HCT116 (cell line): ENCODE measurements at regions not wholly inside any gene's neighbourhood (a gene's known extent, or its start where the extent isn't known, plus 50 kb on each side); places are given as distances from the start of the nearest gene placed in this dataset.

Experiments used
- ATAC-seq: fragments of 200-7000 bp; cut with Tn5 transposase; 2 replicates; pipeline ENCODE4 v1.9.1; 2020; ENCODE audit warnings: mild to moderate bottlenecking, moderate library complexity
- BruUV-seq: library from RNA; stranded (reverse); fragments of 400-500 nt; replicated peaks from 2 replicates; lab custom pipeline; 2021; lab: Mats Ljungman, UMichigan
- CTCF ChIA-PET: fragments of 300-600 bp; sonication (Branson Sonifier 250); formaldehyde crosslinking; loops from one replicate; lab custom pipeline; 2021; ENCODE audit warnings: antibody characterized with exemption; lab: Charles Lee
- POLR2A ChIA-PET: fragments of 300-600, 350-600 bp; sonication (Branson Sonifier 250); formaldehyde crosslinking; loops from one replicate; lab custom pipeline; 2021; ENCODE audit warnings: antibody characterized with exemption; lab: Charles Lee
- RAD21 ChIA-PET, 2 experiments: fragments of 300-600 bp; sonication (Branson Sonifier 250); formaldehyde crosslinking; loops; one replicate each; lab custom pipeline; 2023; ENCODE audit warnings: low total read pairs in 2 of 2; ENCODE audit not compliant: uncharacterized antibody in 2 of 2, unreplicated experiment in 2 of 2, low non-redundant PET in 1 of 2; lab: Charles Lee
- DNase-seq: peaks from one replicate; pipeline ENCODE4 v3.0.0-alpha.2; 2010; ENCODE audit warnings: low read depth, low spot score
- H2AFZ ChIP-seq: fragments of 200-600 bp; shearing (Covaris generic), sonication (generic); 2 replicates; pipeline ENCODE4 v1.6.1; 2017; ENCODE audit warnings: low read depth, mixed run types, mixed read lengths, antibody characterized with exemption, low read length; ENCODE audit not compliant: poor library complexity, severe bottlenecking
- H3K27ac ChIP-seq: 2 replicates; pipeline ENCODE4 v1.5.1; 2012; ENCODE audit warnings: low read depth, low read length
- H3K27me3 ChIP-seq: fragments of 200-600 bp; sonication (generic); 2 replicates; pipeline ENCODE4 v1.6.1; 2016; ENCODE audit warnings: mixed run types, low read length, mixed read lengths; ENCODE audit not compliant: insufficient read depth
- H3K36me3 ChIP-seq, 2 experiments: fragments of 200-500 bp in 1 of 2; fragments of 200-600 bp in 1 of 2; sonication (Bioruptor generic) in 1 of 2; sonication (generic) in 1 of 2; 2 replicates each; pipeline versions ENCODE4 v1.5.1 to v1.6.1; 2014 to 2016; ENCODE audit warnings: low read length in 2 of 2, inconsistent platforms in 1 of 2, mixed read lengths in 1 of 2, mixed run types in 1 of 2; ENCODE audit not compliant: insufficient read depth in 2 of 2, control insufficient read depth in 1 of 2
- H3K4me1 ChIP-seq, 2 experiments: fragments of 200-600 bp in 1 of 2; sonication (generic) in 1 of 2; 2 replicates each; pipeline versions ENCODE4 v1.5.1 to v1.6.1; 2012 to 2017; ENCODE audit warnings: low read length in 2 of 2, inconsistent platforms in 1 of 2, mild to moderate bottlenecking in 1 of 2, mixed read lengths in 1 of 2, mixed run types in 1 of 2, moderate library complexity in 1 of 2; ENCODE audit not compliant: insufficient read depth in 2 of 2, control insufficient read depth in 1 of 2
- H3K4me2 ChIP-seq: fragments of 200-600 bp; sonication (generic); 2 replicates; pipeline ENCODE4 v1.6.1; 2017; ENCODE audit warnings: mixed run types, low read length, mixed read lengths
- H3K4me3 ChIP-seq, 2 experiments: fragments of 200-600 bp in 1 of 2; sonication (generic) in 1 of 2; replicated peaks in 1 of 2; 2 replicates each; pipeline ENCODE4 v1.5.1; 2011 to 2016; ENCODE audit warnings: low read length in 2 of 2, control low read depth in 1 of 2, low read depth in 1 of 2, mild to moderate bottlenecking in 1 of 2, mixed read lengths in 1 of 2, mixed run types in 1 of 2
- H3K79me2 ChIP-seq: fragments of 200-600 bp; sonication (generic); 2 replicates; pipeline ENCODE4 v1.6.1; 2017; ENCODE audit warnings: mild to moderate bottlenecking, mixed run types, low read length, moderate library complexity, mixed read lengths; ENCODE audit not compliant: insufficient read depth
- H3K9ac ChIP-seq: fragments of 200-600 bp; sonication (generic); 2 replicates; pipeline ENCODE4 v1.6.1; 2016; ENCODE audit warnings: low read length, mixed read lengths
- H3K9me2 ChIP-seq: fragments of 200-600 bp; sonication (generic), shearing (Covaris generic); 2 replicates; pipeline ENCODE4 v1.6.1; 2017; ENCODE audit warnings: mixed run types, mild to moderate bottlenecking, moderate library complexity; ENCODE audit not compliant: insufficient read depth
- H3K9me3 ChIP-seq, 2 experiments: fragments of 200-500 bp in 1 of 2; fragments of 200-600 bp in 1 of 2; sonication (Bioruptor generic) in 1 of 2; sonication (generic) in 1 of 2; 2 replicates each; pipeline ENCODE4 v1.6.1; 2014 to 2017; ENCODE audit warnings: low read length in 2 of 2, mixed read lengths in 2 of 2, inconsistent platforms in 1 of 2, low read depth in 1 of 2, mild to moderate bottlenecking in 1 of 2, mixed run types in 1 of 2, moderate library complexity in 1 of 2; ENCODE audit not compliant: control insufficient read depth in 1 of 2, insufficient read depth in 1 of 2
- H4K20me1 ChIP-seq: fragments of 200-600 bp; sonication (generic), shearing (Covaris generic); 2 replicates; pipeline ENCODE4 v1.6.1; 2017; ENCODE audit warnings: mixed run types, mild to moderate bottlenecking, moderate library complexity; ENCODE audit not compliant: insufficient read depth
- CBX3 ChIP-seq: IDR thresholded peaks from 2 replicates; pipeline ENCODE4 v1.6.1; 2012; ENCODE audit warnings: low read depth
- CEBPB ChIP-seq: IDR thresholded peaks from 2 replicates; pipeline ENCODE4 v1.6.1; 2012; ENCODE audit warnings: low read depth
- EGR1 ChIP-seq: IDR thresholded peaks from 2 replicates; pipeline ENCODE4 v1.6.1; 2012; ENCODE audit warnings: low read depth
- EZH2 ChIP-seq: fragments of 200-600 bp; sonication (generic); IDR thresholded peaks from 2 replicates; pipeline ENCODE4 v1.6.1; 2017; ENCODE audit warnings: antibody characterized with exemption, mixed run types
- FOSL1 ChIP-seq: IDR thresholded peaks from 2 replicates; pipeline ENCODE4 v1.6.1; 2012; ENCODE audit warnings: low read depth
- JUND ChIP-seq: IDR thresholded peaks from 2 replicates; pipeline ENCODE4 v1.6.1; 2012
- POLR2A ChIP-seq: IDR thresholded peaks from 2 replicates; pipeline ENCODE4 v1.7.0; 2011; ENCODE audit warnings: borderline replicate concordance; ENCODE audit not compliant: insufficient read depth, insufficient read length; ENCODE audit errors: extremely low read depth
- SP1 ChIP-seq: IDR thresholded peaks from 2 replicates; pipeline ENCODE4 v1.6.1; 2012; ENCODE audit warnings: low read depth
- SRF ChIP-seq: IDR thresholded peaks from 2 replicates; pipeline ENCODE4 v1.6.1; 2012; ENCODE audit warnings: low read depth
- TCF7L2 ChIP-seq: IDR thresholded peaks from 2 replicates; pipeline ENCODE4 v1.7.0; 2011; ENCODE audit warnings: borderline replicate concordance, inconsistent platforms; ENCODE audit not compliant: insufficient read depth, insufficient read length; ENCODE audit errors: extremely low read depth
- ZFX ChIP-seq: fragments of 450-650 bp; IDR thresholded peaks from 2 replicates; pipeline ENCODE4 v1.6.1; 2017
- ZNF274 ChIP-seq: fragments of 200-500 bp; sonication (Bioruptor generic); IDR thresholded peaks from 2 replicates; pipeline ENCODE4 v1.6.1; 2014; ENCODE audit warnings: mild to moderate bottlenecking, low read depth, low read length, inconsistent platforms
- intact Hi-C: fragments of 100-400 bp; cut with micrococcal nuclease; formaldehyde crosslinking; loops from 2 replicates; pipeline ENCODE4 v1.10.0; 2022
- TF ChIP-seq, protein P1 (sequence below), 3 experiments: fragments of 200-600 bp in 1 of 3; sonication (generic) in 1 of 3; IDR thresholded peaks in 2 of 3; conservative IDR thresholded peaks in 1 of 3; 2 replicates each; pipeline ENCODE4 v1.5.1; 2012 to 2017; ENCODE audit warnings: low read depth in 2 of 3, low read length in 2 of 3, antibody characterized with exemption in 1 of 3, borderline replicate concordance in 1 of 3, control low read depth in 1 of 3, mild to moderate bottlenecking in 1 of 3, mixed read lengths in 1 of 3, mixed run types in 1 of 3, moderate library complexity in 1 of 3; ENCODE audit not compliant: insufficient read depth in 1 of 3
- TF ChIP-seq, protein P2 (sequence below): IDR thresholded peaks from 2 replicates; pipeline ENCODE4 v1.6.1; 2012
- TF ChIP-seq, protein P3 (sequence below): IDR thresholded peaks from 2 replicates; pipeline ENCODE4 v1.6.1; 2012
- TF ChIP-seq, protein P4 (sequence below): IDR thresholded peaks from 2 replicates; pipeline ENCODE4 v1.6.1; 2011; ENCODE audit warnings: mild to moderate bottlenecking, low read length, moderate library complexity; ENCODE audit not compliant: insufficient replicate concordance; ENCODE audit errors: extremely low read depth

DNA sequence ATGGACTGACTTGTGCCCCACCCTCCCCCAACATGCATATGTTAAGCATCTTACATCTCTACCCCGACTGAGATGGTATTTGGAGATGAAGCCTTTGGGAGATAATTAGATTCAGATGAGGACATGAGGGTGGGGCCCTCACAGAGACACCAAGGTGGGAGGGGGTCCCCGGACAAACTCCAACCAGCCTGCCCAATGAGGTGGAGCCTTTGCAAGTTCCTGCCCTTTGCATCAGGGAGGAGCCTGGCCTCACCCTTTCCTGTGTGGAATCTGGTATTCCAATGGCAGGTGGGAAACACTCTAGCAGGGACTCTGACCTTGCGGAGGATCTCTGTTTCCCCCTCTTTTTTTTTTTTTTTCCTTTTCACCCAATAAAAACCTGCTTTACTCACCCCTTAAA, 589.9 kb upstream of the BOD1L1 start:
- RAD21 ChIA-PET, result no interaction called here

DNA sequence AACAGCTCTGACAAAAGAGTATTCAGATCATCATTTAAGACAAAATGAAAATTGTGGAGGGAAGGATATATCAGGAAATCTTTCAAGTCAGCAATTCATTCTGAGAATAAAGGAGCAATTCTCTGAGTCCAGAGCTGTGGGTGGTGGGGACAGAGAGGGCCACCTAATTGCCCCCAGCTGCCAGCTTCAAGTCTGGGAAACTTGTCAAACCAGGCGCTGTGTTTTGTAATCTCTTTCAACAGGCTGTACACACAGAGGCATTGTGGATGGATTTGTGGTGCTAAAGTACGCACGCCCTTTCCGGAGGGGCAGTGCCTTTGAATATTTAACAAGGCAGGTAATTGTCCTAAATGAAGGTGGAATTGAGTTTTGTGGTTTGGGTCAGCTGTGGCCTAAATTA, 591.1 kb upstream of the BOD1L1 start:
- Histone ChIP-seq H2AFZ (no peak overlapping the region), H3K36me3 (no peaks in the 10 kb centered on the region), H3K4me3 (no peak overlapping the region), H3K4me2 (no peak overlapping the region), H3K9me3 (peaks cover 3 to 5% of the 10 kb centered on the region in 2 experiments; a peak in 2 of 4 replicates), H3K4me1 (no peaks in the 10 kb centered on the region), H3K27me3 (no peaks in the 10 kb centered on the region), H4K20me1 (no peaks in the 10 kb centered on the region), H3K9ac (no peak overlapping the region), H3K79me2 (no peaks in the 10 kb centered on the region), H3K9me2 (no peaks in the 10 kb centered on the region), H3K27ac (no peak overlapping the region)
- no TSS peak for BruUV-seq
- CTCF ChIA-PET, result no interaction called here
- intact Hi-C loops, result no loop called here
- DNase-seq (no peak), ATAC-seq (no peak)
- POLR2A ChIA-PET, result no interaction called here
- RAD21 ChIA-PET, result no interaction called here
- TF ChIP-seq ZFX, result no peak
- TF ChIP-seq JUND, result no peak
- no peak for TF ChIP-seq CEBPB
- no peak for TF ChIP-seq CBX3
- TF ChIP-seq ZNF274, result no peak
- TF ChIP-seq, protein P1, sequence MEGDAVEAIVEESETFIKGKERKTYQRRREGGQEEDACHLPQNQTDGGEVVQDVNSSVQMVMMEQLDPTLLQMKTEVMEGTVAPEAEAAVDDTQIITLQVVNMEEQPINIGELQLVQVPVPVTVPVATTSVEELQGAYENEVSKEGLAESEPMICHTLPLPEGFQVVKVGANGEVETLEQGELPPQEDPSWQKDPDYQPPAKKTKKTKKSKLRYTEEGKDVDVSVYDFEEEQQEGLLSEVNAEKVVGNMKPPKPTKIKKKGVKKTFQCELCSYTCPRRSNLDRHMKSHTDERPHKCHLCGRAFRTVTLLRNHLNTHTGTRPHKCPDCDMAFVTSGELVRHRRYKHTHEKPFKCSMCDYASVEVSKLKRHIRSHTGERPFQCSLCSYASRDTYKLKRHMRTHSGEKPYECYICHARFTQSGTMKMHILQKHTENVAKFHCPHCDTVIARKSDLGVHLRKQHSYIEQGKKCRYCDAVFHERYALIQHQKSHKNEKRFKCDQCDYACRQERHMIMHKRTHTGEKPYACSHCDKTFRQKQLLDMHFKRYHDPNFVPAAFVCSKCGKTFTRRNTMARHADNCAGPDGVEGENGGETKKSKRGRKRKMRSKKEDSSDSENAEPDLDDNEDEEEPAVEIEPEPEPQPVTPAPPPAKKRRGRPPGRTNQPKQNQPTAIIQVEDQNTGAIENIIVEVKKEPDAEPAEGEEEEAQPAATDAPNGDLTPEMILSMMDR (IDR thresholded peaks at IDR 0.05 in 2 of 3, conservative IDR thresholded peaks at IDR 0.05 in 1 of 3; ENCODE audit: borderline replicate concordance in 1 of 3, insufficient read depth in 1 of 3, low read depth in 2 of 3, low read length in 2 of 3), result no peak
- no peak for TF ChIP-seq FOSL1
- no peak for TF ChIP-seq POLR2A
- TF ChIP-seq, protein P2, sequence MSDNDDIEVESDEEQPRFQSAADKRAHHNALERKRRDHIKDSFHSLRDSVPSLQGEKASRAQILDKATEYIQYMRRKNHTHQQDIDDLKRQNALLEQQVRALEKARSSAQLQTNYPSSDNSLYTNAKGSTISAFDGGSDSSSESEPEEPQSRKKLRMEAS, result no peak
- TF ChIP-seq EGR1, result no peak
- TF ChIP-seq EZH2, result no peak
- no peak for TF ChIP-seq TCF7L2
- TF ChIP-seq, protein P3, sequence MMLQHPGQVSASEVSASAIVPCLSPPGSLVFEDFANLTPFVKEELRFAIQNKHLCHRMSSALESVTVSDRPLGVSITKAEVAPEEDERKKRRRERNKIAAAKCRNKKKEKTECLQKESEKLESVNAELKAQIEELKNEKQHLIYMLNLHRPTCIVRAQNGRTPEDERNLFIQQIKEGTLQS, result no peak
- TF ChIP-seq SP1, result no peak
- TF ChIP-seq, protein P4, sequence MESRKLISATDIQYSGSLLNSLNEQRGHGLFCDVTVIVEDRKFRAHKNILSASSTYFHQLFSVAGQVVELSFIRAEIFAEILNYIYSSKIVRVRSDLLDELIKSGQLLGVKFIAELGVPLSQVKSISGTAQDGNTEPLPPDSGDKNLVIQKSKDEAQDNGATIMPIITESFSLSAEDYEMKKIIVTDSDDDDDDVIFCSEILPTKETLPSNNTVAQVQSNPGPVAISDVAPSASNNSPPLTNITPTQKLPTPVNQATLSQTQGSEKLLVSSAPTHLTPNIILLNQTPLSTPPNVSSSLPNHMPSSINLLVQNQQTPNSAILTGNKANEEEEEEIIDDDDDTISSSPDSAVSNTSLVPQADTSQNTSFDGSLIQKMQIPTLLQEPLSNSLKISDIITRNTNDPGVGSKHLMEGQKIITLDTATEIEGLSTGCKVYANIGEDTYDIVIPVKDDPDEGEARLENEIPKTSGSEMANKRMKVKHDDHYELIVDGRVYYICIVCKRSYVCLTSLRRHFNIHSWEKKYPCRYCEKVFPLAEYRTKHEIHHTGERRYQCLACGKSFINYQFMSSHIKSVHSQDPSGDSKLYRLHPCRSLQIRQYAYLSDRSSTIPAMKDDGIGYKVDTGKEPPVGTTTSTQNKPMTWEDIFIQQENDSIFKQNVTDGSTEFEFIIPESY, result no peak
- no peak for TF ChIP-seq SRF

More for the DNA sequence above, 589.9 kb upstream of the BOD1L1 start:
- TF ChIP-seq FOSL1, result no peak
- Histone ChIP-seq H3K4me3 (no peak overlapping the region), H3K27ac (no peak overlapping the region), H3K9me2 (no peaks in the 10 kb centered on the region), H3K9me3 (peaks cover 3 to 5% of the 10 kb centered on the region in 2 experiments; a peak in 2 of 4 replicates), H3K4me1 (no peaks in the 10 kb centered on the region), H3K4me2 (no peak overlapping the region), H3K27me3 (no peaks in the 10 kb centered on the region), H3K36me3 (no peaks in the 10 kb centered on the region), H2AFZ (no peak overlapping the region), H4K20me1 (no peaks in the 10 kb centered on the region), H3K79me2 (no peaks in the 10 kb centered on the region), H3K9ac (no peak overlapping the region)
- POLR2A ChIA-PET, result no interaction called here
- no TSS peak for BruUV-seq
- intact Hi-C loops, result no loop called here
- DNase-seq (no peak), ATAC-seq (no peak)
- CTCF ChIA-PET, result no interaction called here
